ENCODE measurements at regions not wholly inside any gene's neighbourhood (a gene's known extent, or its start where the extent isn't known, plus 50 kb on each side); places are given as distances from the start of the nearest gene placed in this dataset.

- TF ChIP-seq, protein P1, sequence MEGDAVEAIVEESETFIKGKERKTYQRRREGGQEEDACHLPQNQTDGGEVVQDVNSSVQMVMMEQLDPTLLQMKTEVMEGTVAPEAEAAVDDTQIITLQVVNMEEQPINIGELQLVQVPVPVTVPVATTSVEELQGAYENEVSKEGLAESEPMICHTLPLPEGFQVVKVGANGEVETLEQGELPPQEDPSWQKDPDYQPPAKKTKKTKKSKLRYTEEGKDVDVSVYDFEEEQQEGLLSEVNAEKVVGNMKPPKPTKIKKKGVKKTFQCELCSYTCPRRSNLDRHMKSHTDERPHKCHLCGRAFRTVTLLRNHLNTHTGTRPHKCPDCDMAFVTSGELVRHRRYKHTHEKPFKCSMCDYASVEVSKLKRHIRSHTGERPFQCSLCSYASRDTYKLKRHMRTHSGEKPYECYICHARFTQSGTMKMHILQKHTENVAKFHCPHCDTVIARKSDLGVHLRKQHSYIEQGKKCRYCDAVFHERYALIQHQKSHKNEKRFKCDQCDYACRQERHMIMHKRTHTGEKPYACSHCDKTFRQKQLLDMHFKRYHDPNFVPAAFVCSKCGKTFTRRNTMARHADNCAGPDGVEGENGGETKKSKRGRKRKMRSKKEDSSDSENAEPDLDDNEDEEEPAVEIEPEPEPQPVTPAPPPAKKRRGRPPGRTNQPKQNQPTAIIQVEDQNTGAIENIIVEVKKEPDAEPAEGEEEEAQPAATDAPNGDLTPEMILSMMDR (IDR thresholded peaks at IDR 0.05): no peak
- TF ChIP-seq POLR2A (IDR thresholded peaks at IDR 0.05): no peak
Measured at GRCh38 chr6:110034667-110035036, 56.5 kb downstream of the GPR6 start.

Data from testis (tissue), 2 donors.